GM23248 (cell line): ENCODE measurements at regions not wholly inside any gene's neighbourhood (a gene's known extent, or its start where the extent isn't known, plus 50 kb on each side); places are given as distances from the start of the nearest gene placed in this dataset.
"Not testable (repeated sequence)": the region's sequence is repeated elsewhere in the genome, so short reads cannot be mapped to it uniquely, and the experiment has no call there.

ENCODE experiments used
- DNase-seq: peaks from one replicate; pipeline ENCODE4 v3.0.0-alpha.2; 2015
- H2AFZ ChIP-seq: fragments of 200-600 bp; sonication (generic); 2 replicates; pipeline ENCODE4 v1.6.1; 2016; ENCODE audit warnings: antibody characterized with exemption
- H3F3A ChIP-seq: fragments of 200-600 bp; sonication (generic); 2 replicates; pipeline ENCODE4 v1.6.1; 2016; ENCODE audit warnings: mild to moderate bottlenecking, antibody characterized with exemption, mixed run types; ENCODE audit not compliant: insufficient read depth
- H3K27ac ChIP-seq: fragments of 200-600 bp; sonication (generic); 2 replicates; pipeline ENCODE4 v1.5.1; 2016; ENCODE audit warnings: mild to moderate bottlenecking
- H3K27me3 ChIP-seq: fragments of 200-600 bp; sonication (generic); replicated peaks from 2 replicates; pipeline ENCODE4 v1.6.1; 2016; ENCODE audit warnings: mild to moderate bottlenecking; ENCODE audit not compliant: insufficient read depth
- H3K36me3 ChIP-seq: fragments of 200-600 bp; sonication (generic); 2 replicates; pipeline ENCODE4 v1.6.1; 2016; ENCODE audit warnings: low read depth, mild to moderate bottlenecking
- H3K4me1 ChIP-seq: fragments of 200-600 bp; sonication (generic); 2 replicates; pipeline ENCODE4 v1.6.1; 2016; ENCODE audit warnings: mild to moderate bottlenecking; ENCODE audit not compliant: insufficient read depth
- H3K4me2 ChIP-seq: fragments of 200-600 bp; sonication (generic); one replicate; pipeline ENCODE4 v1.6.1; 2016; ENCODE audit warnings: mild to moderate bottlenecking; ENCODE audit not compliant: unreplicated experiment
- H3K4me3 ChIP-seq: fragments of 200-600 bp; sonication (generic); 2 replicates; pipeline ENCODE4 v1.5.1; 2016; ENCODE audit warnings: mild to moderate bottlenecking
- H3K79me2 ChIP-seq: fragments of 200-600 bp; sonication (generic); 2 replicates; pipeline ENCODE4 v1.6.1; 2016; ENCODE audit warnings: mild to moderate bottlenecking; ENCODE audit not compliant: insufficient read depth
- H3K9ac ChIP-seq: fragments of 200-600 bp; sonication (generic); 2 replicates; pipeline ENCODE4 v1.6.1; 2016; ENCODE audit warnings: mild to moderate bottlenecking
- H3K9me2 ChIP-seq: fragments of 200-600 bp; sonication (generic); 2 replicates; pipeline ENCODE4 v1.6.1; 2016; ENCODE audit warnings: mixed run types, mild to moderate bottlenecking, moderate library complexity; ENCODE audit not compliant: insufficient read depth
- H3K9me3 ChIP-seq: fragments of 200-600 bp; sonication (generic); one replicate; pipeline ENCODE4 v1.6.1; 2017; ENCODE audit warnings: low read depth
- H4K20me1 ChIP-seq: fragments of 200-600 bp; sonication (generic); 2 replicates; pipeline ENCODE4 v1.6.0; 2016; ENCODE audit not compliant: insufficient read depth
- EZH2 ChIP-seq: fragments of 200-600 bp; sonication (generic); IDR thresholded peaks from 2 replicates; pipeline ENCODE4 v1.6.1; 2018; ENCODE audit warnings: antibody characterized with exemption, mild to moderate bottlenecking; ENCODE audit not compliant: insufficient read depth, poor library complexity, severe bottlenecking
- EZH2phosphoT487 ChIP-seq: fragments of 200-600 bp; sonication (generic); IDR thresholded peaks from 2 replicates; pipeline ENCODE4 v1.6.1; 2018; ENCODE audit warnings: antibody characterized with exemption, moderate library complexity, mild to moderate bottlenecking, low read depth; ENCODE audit not compliant: insufficient read depth
- WGBS, 2 experiments: methylation state at CpG; one replicate each; pipeline ENCODE4 v1.1.6; 2015 to 2017; ENCODE audit warnings: low lambda C conversion rate in 2 of 2, low coverage in 1 of 2; ENCODE audit errors: missing lambda C conversion rate in 2 of 2; 5-methylcytosine and 5-hydroxymethylcytosine counted together
- in situ Hi-C: fragments of 300-500 bp; cut with MboI; formaldehyde crosslinking; loops from 2 replicates; pipeline ENCODE4 v1.15.0; 2020

DNA sequence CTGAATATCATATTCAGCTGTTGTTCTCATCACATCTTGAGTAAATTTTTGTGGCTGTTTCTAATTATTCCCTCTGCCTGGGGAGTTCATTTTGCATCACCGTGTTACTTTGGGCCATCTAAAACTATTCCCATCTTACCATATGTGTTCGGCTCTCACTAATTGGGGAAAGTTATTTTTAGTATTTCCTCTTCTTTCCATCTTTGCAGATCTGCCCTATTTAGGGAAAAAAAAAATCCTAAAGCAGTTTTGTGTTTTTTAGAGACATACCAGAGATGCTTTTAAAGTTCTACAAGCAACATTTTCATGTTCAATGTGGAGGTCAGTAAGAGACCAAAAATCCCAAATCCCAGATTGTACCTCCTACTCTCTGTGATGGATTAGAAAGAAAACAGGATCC is 111.3 kb upstream of the NDUFV2 start:
- DNase-seq, result peak; percentile 24
- in situ Hi-C loops, result no loop called here
- Histone ChIP-seq H3K36me3 (no peaks in the 10 kb centered on the region), H3K9me2 (no peaks in the 10 kb centered on the region), H3K9me3 (no peaks in the 10 kb centered on the region), H3K27me3 (no peaks in the 10 kb centered on the region), H3K4me1 (peaks cover 33% of the 10 kb centered on the region), H2AFZ (peak overlapping the region; percentile 62), H3K4me2 (peak overlapping the region; percentile 46), H3K4me3 (no peak overlapping the region), H3K27ac (peak overlapping the region; percentile 42), H3K9ac (peak overlapping the region; percentile 20; the same call in 1 of the 2 replicates), H3F3A (peaks cover 25% of the 10 kb centered on the region), H4K20me1 (no peaks in the 10 kb centered on the region), H3K79me2 (no peaks in the 10 kb centered on the region)
- 0% methylated on average over 2 of the region's 2 CpGs for WGBS, 2 experiments
- no peak for TF ChIP-seq EZH2phosphoT487
- TF ChIP-seq EZH2, result no peak

GRCh38 chr18:8992500-8992899 is 110.0 kb upstream of the NDUFV2 start:
- H3K27me3 ChIP-seq, H3K27ac ChIP-seq, H3K9me3 ChIP-seq, H3K4me2 ChIP-seq, H3K36me3 ChIP-seq, H3K9ac ChIP-seq, DNase-seq, H3K9me2 ChIP-seq, H2AFZ ChIP-seq, in situ Hi-C loops, H4K20me1 ChIP-seq, H3K4me3 ChIP-seq, H3K79me2 ChIP-seq: not testable (repeated sequence)
- Histone ChIP-seq H3K4me1 (peaks cover 30% of the 10 kb centered on the region), H3F3A (peaks cover 20% of the 10 kb centered on the region)
- 95 to 97% methylated on average over 4 of the region's 4 CpGs for WGBS, 2 experiments

DNA sequence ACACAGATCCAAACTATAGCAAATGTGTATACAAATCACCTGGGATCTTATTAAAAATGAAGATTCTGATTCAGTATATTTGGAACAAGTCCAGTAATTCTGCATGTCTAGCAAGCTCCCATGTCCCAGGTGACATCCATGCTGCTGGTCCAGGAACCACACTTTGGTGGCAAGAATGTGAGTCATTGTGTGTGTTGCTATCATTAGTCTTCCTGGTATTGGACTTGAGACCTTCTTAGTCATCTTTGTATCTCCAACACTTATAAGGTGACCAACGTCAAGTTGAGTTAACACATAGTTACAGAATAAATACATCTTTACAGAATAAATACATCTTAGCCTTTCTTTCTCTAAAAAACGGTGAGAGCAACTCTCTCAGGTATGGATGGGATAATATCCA is 107.9 kb upstream of the NDUFV2 start:
- no peaks in the 10 kb centered on the region for H3K9me2 ChIP-seq
- 24 to 37% methylated on average over 2 of the region's 2 CpGs for WGBS, 2 experiments
- TF ChIP-seq EZH2 (no peak), EZH2phosphoT487 (no peak)
- H3K79me2 ChIP-seq, result no peaks in the 10 kb centered on the region
- H3K4me3 ChIP-seq, result no peak overlapping the region
- H3F3A ChIP-seq, result peaks cover 23% of the 10 kb centered on the region
- H3K4me2 ChIP-seq, result no peak overlapping the region
- H3K36me3 ChIP-seq, result no peaks in the 10 kb centered on the region
- H3K27me3 ChIP-seq, result no peaks in the 10 kb centered on the region
- peaks cover 35% of the 10 kb centered on the region for H3K4me1 ChIP-seq
- peak; percentile 40 for DNase-seq
- no peak overlapping the region for H2AFZ ChIP-seq
- in situ Hi-C loops, result no loop called here
- H4K20me1 ChIP-seq, result no peaks in the 10 kb centered on the region
- H3K27ac ChIP-seq, result no peak overlapping the region
- H3K9ac ChIP-seq, result no peak overlapping the region
- no peaks in the 10 kb centered on the region for H3K9me3 ChIP-seq

DNA sequence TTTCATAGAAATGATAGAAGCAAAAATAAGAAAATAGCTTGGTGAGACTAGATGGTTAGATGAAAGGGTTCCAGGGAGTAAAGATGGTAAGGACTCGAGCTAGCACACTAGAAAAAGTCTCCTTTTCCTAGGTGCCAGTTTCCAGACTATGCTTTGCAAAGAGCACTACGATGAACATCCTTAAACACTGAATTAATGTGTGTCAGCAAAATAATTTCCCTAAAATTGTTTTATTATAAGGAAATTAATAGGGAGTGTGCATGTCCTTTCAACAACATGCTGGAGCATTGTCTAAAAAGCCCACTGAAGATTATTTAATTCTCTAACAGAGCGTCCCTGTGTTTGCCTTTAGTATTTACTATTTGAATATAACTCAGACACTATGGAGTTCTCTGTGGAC is 107.4 kb upstream of the NDUFV2 start:
- in situ Hi-C loops, result no loop called here
- TF ChIP-seq EZH2 (no peak), EZH2phosphoT487 (no peak)

GRCh38 chr18:8996771-8997432 is 105.6 kb upstream of the NDUFV2 start:
- Histone ChIP-seq H3K9me3 (no peaks in the 10 kb centered on the region), H2AFZ (no peak overlapping the region), H3K4me3 (no peak overlapping the region), H3K4me2 (no peak overlapping the region), H3F3A (peaks cover 11% of the 10 kb centered on the region), H3K9me2 (no peaks in the 10 kb centered on the region), H4K20me1 (no peaks in the 10 kb centered on the region), H3K4me1 (peaks cover 21% of the 10 kb centered on the region), H3K27me3 (no peaks in the 10 kb centered on the region), H3K27ac (peak overlapping the region; percentile 15; the same call in 1 of the 2 replicates), H3K79me2 (no peaks in the 10 kb centered on the region), H3K9ac (no peak overlapping the region), H3K36me3 (no peaks in the 10 kb centered on the region)
- DNase-seq, result peak; percentile 27
- TF ChIP-seq EZH2phosphoT487 (no peak), EZH2 (no peak)
- in situ Hi-C loops, result no loop called here
- WGBS, 2 experiments, result 59 to 61% methylated on average over 3 of the region's 3 CpGs

More for the DNA sequence above, 107.4 kb upstream of the NDUFV2 start:
- Histone ChIP-seq H3K27me3 (no peaks in the 10 kb centered on the region), H3K9ac (no peak overlapping the region), H4K20me1 (no peaks in the 10 kb centered on the region), H2AFZ (no peak overlapping the region), H3K4me3 (no peak overlapping the region), H3K4me2 (no peak overlapping the region), H3K9me2 (no peaks in the 10 kb centered on the region), H3K4me1 (peaks cover 37% of the 10 kb centered on the region), H3K36me3 (no peaks in the 10 kb centered on the region), H3K79me2 (no peaks in the 10 kb centered on the region), H3F3A (peaks cover 23% of the 10 kb centered on the region), H3K27ac (no peak overlapping the region), H3K9me3 (no peaks in the 10 kb centered on the region)
- WGBS, 2 experiments, result 62 to 66% methylated on average over 3 of the region's 3 CpGs
- no peak for DNase-seq
